GM23338 (cell line): ENCODE measurements at regions not wholly inside any gene's neighbourhood (a gene's known extent, or its start where the extent isn't known, plus 50 kb on each side); places are given as distances from the start of the nearest gene placed in this dataset.

Experiments
- ATAC-seq: fragments of 200-7000 bp; cut with Tn5 transposase; 3 replicates; pipeline ENCODE4 v1.9.1; 2020
- DNase-seq: peaks from one replicate; pipeline ENCODE4 v3.0.0-alpha.2; 2015; ENCODE audit warnings: low spot score
- H2AFZ ChIP-seq: fragments of 200-600 bp; sonication (generic); 2 replicates; pipeline ENCODE4 v1.8.0; 2016; ENCODE audit warnings: antibody characterized with exemption, mild to moderate bottlenecking, moderate library complexity
- H3F3A ChIP-seq: fragments of 200-600 bp; sonication (generic); replicated peaks from 2 replicates; pipeline ENCODE4 v1.8.0; 2017; ENCODE audit warnings: antibody characterized with exemption, mixed run types, low read depth
- H3K27ac ChIP-seq: fragments of 200-600 bp; sonication (generic); 2 replicates; pipeline ENCODE4 v1.6.1; 2016; ENCODE audit warnings: low read depth
- H3K27me3 ChIP-seq: fragments of 200-600 bp; sonication (generic); 2 replicates; pipeline ENCODE4 v1.8.0; 2016; ENCODE audit warnings: mild to moderate bottlenecking, mixed run types, moderate library complexity; ENCODE audit not compliant: insufficient read depth
- H3K36me3 ChIP-seq: fragments of 200-600 bp; sonication (generic); 2 replicates; pipeline ENCODE4 v1.8.0; 2016; ENCODE audit warnings: mild to moderate bottlenecking; ENCODE audit not compliant: insufficient read depth
- H3K4me1 ChIP-seq: fragments of 200-600 bp; sonication (generic); 2 replicates; pipeline ENCODE4 v1.8.0; 2016; ENCODE audit warnings: mild to moderate bottlenecking, moderate library complexity; ENCODE audit not compliant: insufficient read depth
- H3K4me2 ChIP-seq: fragments of 200-600 bp; sonication (generic); 2 replicates; pipeline ENCODE4 v1.7.1; 2017; ENCODE audit warnings: mixed run types
- H3K4me3 ChIP-seq: fragments of 200-600 bp; sonication (generic); 2 replicates; pipeline ENCODE4 v1.6.1; 2016; ENCODE audit warnings: mixed run types
- H3K79me2 ChIP-seq: fragments of 200-600 bp; sonication (generic); replicated peaks from 2 replicates; pipeline ENCODE4 v1.8.0; 2017; ENCODE audit warnings: mild to moderate bottlenecking; ENCODE audit not compliant: insufficient read depth
- H3K9me2 ChIP-seq: fragments of 200-600 bp; sonication (generic); 2 replicates; pipeline ENCODE4 v1.8.0; 2017; ENCODE audit not compliant: insufficient read depth
- H4K20me1 ChIP-seq: fragments of 200-600 bp; sonication (generic); replicated peaks from 2 replicates; pipeline ENCODE4 v1.8.0; 2017; ENCODE audit warnings: mild to moderate bottlenecking; ENCODE audit not compliant: insufficient read depth
- H3K27ac Mint-ChIP-seq: 2 replicates; pipeline ENCODE4 v1.8.0; 2020; ENCODE audit warnings: inconsistent platforms, mild to moderate bottlenecking, moderate library complexity, mixed read lengths
- H3K27me3 Mint-ChIP-seq: 3 replicates; pipeline ENCODE4 v1.8.0; 2022; ENCODE audit warnings: low read depth, mild to moderate bottlenecking, moderate library complexity, mixed read lengths, inconsistent platforms; ENCODE audit not compliant: insufficient read depth, poor library complexity
- H3K36me3 Mint-ChIP-seq: 3 replicates; pipeline ENCODE4 v1.8.0; 2021; ENCODE audit warnings: low read depth, mild to moderate bottlenecking, inconsistent platforms, moderate library complexity, mixed read lengths
- H3K4me1 Mint-ChIP-seq: 3 replicates; pipeline ENCODE4 v1.8.0; 2020; ENCODE audit warnings: mild to moderate bottlenecking, inconsistent platforms, mixed read lengths
- H3K4me3 Mint-ChIP-seq: 3 replicates; pipeline ENCODE4 v1.8.0; 2021; ENCODE audit warnings: moderate library complexity, mild to moderate bottlenecking, inconsistent platforms, mixed read lengths
- H3K9me3 Mint-ChIP-seq: 3 replicates; pipeline ENCODE4 v1.8.0; 2020; ENCODE audit warnings: moderate library complexity, mild to moderate bottlenecking, inconsistent platforms, mixed read lengths
- CREB1 ChIP-seq: fragments of 250-450 bp; sonication (Bioruptor Pico); IDR thresholded peaks from 2 replicates; pipeline ENCODE4 v1.5.0; 2020; ENCODE audit warnings: low read depth, mild to moderate bottlenecking, moderate library complexity
- EZH2 ChIP-seq: fragments of 200-600 bp; sonication (generic); IDR thresholded peaks from one replicate; pipeline ENCODE4 v1.8.0; 2017; ENCODE audit warnings: antibody characterized with exemption, mild to moderate bottlenecking, low read depth; ENCODE audit not compliant: unreplicated experiment
- EZH2phosphoT487 ChIP-seq: fragments of 200-600 bp; sonication (generic); IDR thresholded peaks from one replicate; pipeline ENCODE4 v1.8.1; 2018; ENCODE audit warnings: antibody characterized with exemption; ENCODE audit not compliant: unreplicated experiment
- JUNB ChIP-seq: IDR thresholded peaks from one replicate; pipeline ENCODE4 v1.6.1; 2016; ENCODE audit warnings: antibody characterized with exemption; ENCODE audit not compliant: unreplicated experiment
- NANOG ChIP-seq: IDR thresholded peaks from 2 replicates; pipeline ENCODE4 v1.6.1; 2016; ENCODE audit warnings: antibody characterized with exemption, borderline replicate concordance
- POLR2AphosphoS5 ChIP-seq: IDR thresholded peaks from 2 replicates; pipeline ENCODE4 v1.6.1; 2016; ENCODE audit warnings: antibody characterized with exemption, low read depth
- REST ChIP-seq: IDR thresholded peaks from one replicate; pipeline ENCODE4 v1.6.1; 2018; ENCODE audit warnings: antibody characterized with exemption; ENCODE audit not compliant: unreplicated experiment
- STAT1 ChIP-seq: IDR thresholded peaks from one replicate; pipeline ENCODE4 v1.6.1; 2016; ENCODE audit warnings: antibody characterized with exemption; ENCODE audit not compliant: unreplicated experiment
- ZNF114 ChIP-seq: fragments of 250-450 bp; sonication (Bioruptor Pico); IDR thresholded peaks from 2 replicates; pipeline ENCODE4 v1.5.0; 2020; ENCODE audit warnings: mild to moderate bottlenecking, moderate library complexity
- ZNF331 ChIP-seq: fragments of 250-450 bp; sonication (Bioruptor Pico); IDR thresholded peaks from 2 replicates; pipeline ENCODE4 v1.5.0; 2020; ENCODE audit warnings: low read depth, mild to moderate bottlenecking, moderate library complexity
- TF ChIP-seq, protein P1 (sequence below): fragments of 250-450 bp; sonication (Bioruptor Pico); IDR thresholded peaks from 2 replicates; pipeline ENCODE4 v1.5.0; 2020; ENCODE audit warnings: mild to moderate bottlenecking, moderate library complexity
- TF ChIP-seq, protein P2 (sequence below): IDR thresholded peaks from 2 replicates; pipeline ENCODE4 v1.6.1; 2016; ENCODE audit warnings: antibody characterized with exemption
- TF ChIP-seq, protein P3 (sequence below), 2 experiments: fragments of 200-600 bp in 1 of 2; sonication (generic) in 1 of 2; conservative IDR thresholded peaks; 2 replicates each; pipeline versions ENCODE4 v1.5.1 to v1.6.1; 2016 to 2017; ENCODE audit warnings: antibody characterized with exemption in 2 of 2, low read depth in 2 of 2, mild to moderate bottlenecking in 2 of 2, moderate library complexity in 1 of 2

GRCh38 chr4:24312261-24312913 is 272.0 kb downstream of the DHX15 start:
- H4K20me1 ChIP-seq: no peaks in the 10 kb centered on the region
- peaks cover 4% of the 10 kb centered on the region; the same call in 1 of the 2 replicates for H3K9me2 ChIP-seq
- H3K27me3 Mint-ChIP-seq: no peaks in the 10 kb centered on the region
- no peaks in the 10 kb centered on the region for H3K36me3 ChIP-seq
- peaks cover 23% of the 10 kb centered on the region for H3K4me1 Mint-ChIP-seq
- no peak for TF ChIP-seq REST
- TF ChIP-seq POLR2AphosphoS5: no peak
- TF ChIP-seq, protein P1, sequence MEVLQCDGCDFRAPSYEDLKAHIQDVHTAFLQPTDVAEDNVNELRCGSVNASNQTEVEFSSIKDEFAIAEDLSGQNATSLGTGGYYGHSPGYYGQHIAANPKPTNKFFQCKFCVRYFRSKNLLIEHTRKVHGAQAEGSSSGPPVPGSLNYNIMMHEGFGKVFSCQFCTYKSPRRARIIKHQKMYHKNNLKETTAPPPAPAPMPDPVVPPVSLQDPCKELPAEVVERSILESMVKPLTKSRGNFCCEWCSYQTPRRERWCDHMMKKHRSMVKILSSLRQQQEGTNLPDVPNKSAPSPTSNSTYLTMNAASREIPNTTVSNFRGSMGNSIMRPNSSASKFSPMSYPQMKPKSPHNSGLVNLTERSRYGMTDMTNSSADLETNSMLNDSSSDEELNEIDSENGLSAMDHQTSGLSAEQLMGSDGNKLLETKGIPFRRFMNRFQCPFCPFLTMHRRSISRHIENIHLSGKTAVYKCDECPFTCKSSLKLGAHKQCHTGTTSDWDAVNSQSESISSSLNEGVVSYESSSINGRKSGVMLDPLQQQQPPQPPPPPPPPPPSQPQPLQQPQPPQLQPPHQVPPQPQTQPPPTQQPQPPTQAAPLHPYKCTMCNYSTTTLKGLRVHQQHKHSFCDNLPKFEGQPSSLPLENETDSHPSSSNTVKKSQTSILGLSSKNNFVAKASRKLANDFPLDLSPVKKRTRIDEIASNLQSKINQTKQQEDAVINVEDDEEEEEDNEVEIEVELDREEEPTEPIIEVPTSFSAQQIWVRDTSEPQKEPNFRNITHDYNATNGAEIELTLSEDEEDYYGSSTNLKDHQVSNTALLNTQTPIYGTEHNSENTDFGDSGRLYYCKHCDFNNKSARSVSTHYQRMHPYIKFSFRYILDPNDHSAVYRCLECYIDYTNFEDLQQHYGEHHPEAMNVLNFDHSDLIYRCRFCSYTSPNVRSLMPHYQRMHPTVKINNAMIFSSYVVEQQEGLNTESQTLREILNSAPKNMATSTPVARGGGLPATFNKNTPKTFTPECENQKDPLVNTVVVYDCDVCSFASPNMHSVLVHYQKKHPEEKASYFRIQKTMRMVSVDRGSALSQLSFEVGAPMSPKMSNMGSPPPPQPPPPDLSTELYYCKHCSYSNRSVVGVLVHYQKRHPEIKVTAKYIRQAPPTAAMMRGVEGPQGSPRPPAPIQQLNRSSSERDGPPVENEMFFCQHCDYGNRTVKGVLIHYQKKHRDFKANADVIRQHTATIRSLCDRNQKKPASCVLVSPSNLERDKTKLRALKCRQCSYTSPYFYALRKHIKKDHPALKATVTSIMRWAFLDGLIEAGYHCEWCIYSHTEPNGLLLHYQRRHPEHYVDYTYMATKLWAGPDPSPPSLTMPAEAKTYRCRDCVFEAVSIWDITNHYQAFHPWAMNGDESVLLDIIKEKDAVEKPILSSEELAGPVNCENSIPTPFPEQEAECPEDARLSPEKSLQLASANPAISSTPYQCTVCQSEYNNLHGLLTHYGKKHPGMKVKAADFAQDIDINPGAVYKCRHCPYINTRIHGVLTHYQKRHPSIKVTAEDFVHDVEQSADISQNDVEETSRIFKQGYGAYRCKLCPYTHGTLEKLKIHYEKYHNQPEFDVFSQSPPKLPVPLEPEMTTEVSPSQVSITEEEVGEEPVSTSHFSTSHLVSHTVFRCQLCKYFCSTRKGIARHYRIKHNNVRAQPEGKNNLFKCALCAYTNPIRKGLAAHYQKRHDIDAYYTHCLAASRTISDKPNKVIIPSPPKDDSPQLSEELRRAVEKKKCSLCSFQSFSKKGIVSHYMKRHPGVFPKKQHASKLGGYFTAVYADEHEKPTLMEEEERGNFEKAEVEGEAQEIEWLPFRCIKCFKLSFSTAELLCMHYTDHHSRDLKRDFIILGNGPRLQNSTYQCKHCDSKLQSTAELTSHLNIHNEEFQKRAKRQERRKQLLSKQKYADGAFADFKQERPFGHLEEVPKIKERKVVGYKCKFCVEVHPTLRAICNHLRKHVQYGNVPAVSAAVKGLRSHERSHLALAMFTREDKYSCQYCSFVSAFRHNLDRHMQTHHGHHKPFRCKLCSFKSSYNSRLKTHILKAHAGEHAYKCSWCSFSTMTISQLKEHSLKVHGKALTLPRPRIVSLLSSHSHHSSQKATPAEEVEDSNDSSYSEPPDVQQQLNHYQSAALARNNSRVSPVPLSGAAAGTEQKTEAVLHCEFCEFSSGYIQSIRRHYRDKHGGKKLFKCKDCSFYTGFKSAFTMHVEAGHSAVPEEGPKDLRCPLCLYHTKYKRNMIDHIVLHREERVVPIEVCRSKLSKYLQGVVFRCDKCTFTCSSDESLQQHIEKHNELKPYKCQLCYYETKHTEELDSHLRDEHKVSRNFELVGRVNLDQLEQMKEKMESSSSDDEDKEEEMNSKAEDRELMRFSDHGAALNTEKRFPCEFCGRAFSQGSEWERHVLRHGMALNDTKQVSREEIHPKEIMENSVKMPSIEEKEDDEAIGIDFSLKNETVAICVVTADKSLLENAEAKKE: no peak
- no peak for TF ChIP-seq ZNF114 (CRISPR knock-in tag)
- TF ChIP-seq STAT1: no peak
- TF ChIP-seq CREB1 (CRISPR knock-in tag): no peak
- TF ChIP-seq JUNB: no peak
- no peak for TF ChIP-seq EZH2
- TF ChIP-seq ZNF331 (CRISPR knock-in tag): no peak
- TF ChIP-seq, protein P2, sequence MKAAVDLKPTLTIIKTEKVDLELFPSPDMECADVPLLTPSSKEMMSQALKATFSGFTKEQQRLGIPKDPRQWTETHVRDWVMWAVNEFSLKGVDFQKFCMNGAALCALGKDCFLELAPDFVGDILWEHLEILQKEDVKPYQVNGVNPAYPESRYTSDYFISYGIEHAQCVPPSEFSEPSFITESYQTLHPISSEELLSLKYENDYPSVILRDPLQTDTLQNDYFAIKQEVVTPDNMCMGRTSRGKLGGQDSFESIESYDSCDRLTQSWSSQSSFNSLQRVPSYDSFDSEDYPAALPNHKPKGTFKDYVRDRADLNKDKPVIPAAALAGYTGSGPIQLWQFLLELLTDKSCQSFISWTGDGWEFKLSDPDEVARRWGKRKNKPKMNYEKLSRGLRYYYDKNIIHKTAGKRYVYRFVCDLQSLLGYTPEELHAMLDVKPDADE: no peak
- TF ChIP-seq NANOG: no peak
- TF ChIP-seq, protein P3, sequence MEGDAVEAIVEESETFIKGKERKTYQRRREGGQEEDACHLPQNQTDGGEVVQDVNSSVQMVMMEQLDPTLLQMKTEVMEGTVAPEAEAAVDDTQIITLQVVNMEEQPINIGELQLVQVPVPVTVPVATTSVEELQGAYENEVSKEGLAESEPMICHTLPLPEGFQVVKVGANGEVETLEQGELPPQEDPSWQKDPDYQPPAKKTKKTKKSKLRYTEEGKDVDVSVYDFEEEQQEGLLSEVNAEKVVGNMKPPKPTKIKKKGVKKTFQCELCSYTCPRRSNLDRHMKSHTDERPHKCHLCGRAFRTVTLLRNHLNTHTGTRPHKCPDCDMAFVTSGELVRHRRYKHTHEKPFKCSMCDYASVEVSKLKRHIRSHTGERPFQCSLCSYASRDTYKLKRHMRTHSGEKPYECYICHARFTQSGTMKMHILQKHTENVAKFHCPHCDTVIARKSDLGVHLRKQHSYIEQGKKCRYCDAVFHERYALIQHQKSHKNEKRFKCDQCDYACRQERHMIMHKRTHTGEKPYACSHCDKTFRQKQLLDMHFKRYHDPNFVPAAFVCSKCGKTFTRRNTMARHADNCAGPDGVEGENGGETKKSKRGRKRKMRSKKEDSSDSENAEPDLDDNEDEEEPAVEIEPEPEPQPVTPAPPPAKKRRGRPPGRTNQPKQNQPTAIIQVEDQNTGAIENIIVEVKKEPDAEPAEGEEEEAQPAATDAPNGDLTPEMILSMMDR (conservative IDR thresholded peaks at IDR 0.05; ENCODE audit: low read depth in 2 of 2): no peak
- no peak for TF ChIP-seq EZH2phosphoT487
- H3K27ac Mint-ChIP-seq: no peak overlapping the region
- no peak overlapping the region for H3K4me2 ChIP-seq
- H3K4me1 ChIP-seq: peaks cover 22% of the 10 kb centered on the region
- ATAC-seq (no peak), DNase-seq (no peak)
- H3K9me3 Mint-ChIP-seq: no peaks in the 10 kb centered on the region
- H3K36me3 Mint-ChIP-seq: no peaks in the 10 kb centered on the region
- H3K4me3 Mint-ChIP-seq: no peak overlapping the region
- H3K4me3 ChIP-seq: no peak overlapping the region
- H3K27me3 ChIP-seq: no peaks in the 10 kb centered on the region
- no peaks in the 10 kb centered on the region for H3K79me2 ChIP-seq
- H3F3A ChIP-seq: no peaks in the 10 kb centered on the region
- H3K27ac ChIP-seq: no peak overlapping the region
- H2AFZ ChIP-seq: no peak overlapping the region
